ENCODE measurements at regions not wholly inside any gene's neighbourhood (a gene's known extent, or its start where the extent isn't known, plus 50 kb on each side); places are given as distances from the start of the nearest gene placed in this dataset.

DNA sequence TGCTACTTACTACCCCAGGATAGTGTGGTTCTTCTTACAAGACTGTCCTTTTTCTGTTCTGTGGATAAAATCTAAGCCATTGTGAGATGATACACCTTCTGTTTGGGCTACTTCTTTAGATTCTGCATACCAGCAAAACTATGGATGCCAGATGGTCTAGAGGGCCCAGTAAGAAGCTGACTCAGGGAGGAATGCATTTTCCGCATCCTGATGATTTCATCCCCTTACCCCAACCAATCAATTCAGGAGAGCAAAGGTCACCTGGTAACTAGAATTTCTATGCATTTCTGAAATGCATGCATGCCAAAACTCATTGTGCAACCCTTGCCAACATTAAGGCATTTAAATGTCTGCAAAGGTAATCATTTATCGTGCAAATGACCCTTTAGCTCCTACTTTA lies 285.7 kb upstream of the ZP4 start:
- DNase-seq = no peak

DNA sequence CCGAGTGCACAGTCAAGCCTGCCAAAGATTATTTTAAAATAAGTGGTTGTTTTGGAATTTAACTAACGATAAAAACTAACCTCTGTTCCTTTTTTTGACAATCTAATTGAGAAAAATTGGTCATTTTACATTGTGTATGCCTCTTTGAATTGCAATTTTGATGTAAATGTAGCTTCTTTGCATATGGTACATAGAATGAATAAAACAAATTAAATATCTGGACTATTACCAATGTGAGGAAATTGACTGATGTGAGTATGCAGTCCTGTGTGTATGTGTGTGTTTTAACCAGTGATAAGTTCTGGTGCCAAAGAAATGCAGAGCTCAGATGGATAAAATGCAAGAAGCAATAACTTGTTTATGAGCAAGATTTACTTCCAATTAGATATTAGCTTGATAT lies 281.3 kb upstream of the ZP4 start:
- DNase-seq = no peak

DNA sequence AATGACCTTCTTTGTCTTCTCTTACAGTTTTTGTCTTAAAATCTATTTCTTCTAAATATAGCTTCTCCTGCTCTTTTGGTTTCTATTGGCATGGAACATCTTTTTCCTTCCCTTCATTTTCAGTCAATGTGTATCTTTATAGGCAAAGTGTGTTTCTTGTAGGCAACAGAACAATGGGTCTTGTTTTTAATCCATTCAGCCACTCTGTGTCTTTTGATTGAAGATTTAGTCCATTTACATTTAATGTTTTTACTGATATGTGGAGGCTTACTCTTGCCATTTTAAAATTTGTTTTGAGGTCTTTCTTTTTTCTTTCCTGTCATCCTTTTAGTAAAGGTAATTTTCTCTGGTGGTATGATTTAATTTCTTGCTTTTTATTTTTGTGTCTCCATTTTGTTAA lies 271.2 kb upstream of the ZP4 start:
- no peak for DNase-seq

DNA sequence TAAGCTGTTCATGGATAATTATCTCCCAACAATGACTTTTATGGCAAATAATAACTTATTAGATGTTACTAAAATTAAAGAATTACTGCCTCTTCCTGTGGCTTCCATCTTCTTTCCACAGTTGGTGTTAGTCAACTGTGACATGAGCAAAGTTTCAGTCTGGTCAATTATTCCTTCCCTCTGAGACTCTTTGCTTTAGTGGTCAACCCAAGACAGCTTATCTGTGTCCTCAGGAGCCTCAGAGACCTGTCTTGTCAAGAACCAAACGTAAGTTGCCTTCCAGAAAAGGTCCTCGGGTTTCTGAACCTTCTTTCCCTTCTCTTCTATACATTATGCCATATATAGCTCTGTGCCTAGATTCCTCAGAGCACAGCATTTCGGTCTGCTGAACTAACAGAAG lies 263.2 kb upstream of the ZP4 start:
- DNase-seq = no peak

DNA sequence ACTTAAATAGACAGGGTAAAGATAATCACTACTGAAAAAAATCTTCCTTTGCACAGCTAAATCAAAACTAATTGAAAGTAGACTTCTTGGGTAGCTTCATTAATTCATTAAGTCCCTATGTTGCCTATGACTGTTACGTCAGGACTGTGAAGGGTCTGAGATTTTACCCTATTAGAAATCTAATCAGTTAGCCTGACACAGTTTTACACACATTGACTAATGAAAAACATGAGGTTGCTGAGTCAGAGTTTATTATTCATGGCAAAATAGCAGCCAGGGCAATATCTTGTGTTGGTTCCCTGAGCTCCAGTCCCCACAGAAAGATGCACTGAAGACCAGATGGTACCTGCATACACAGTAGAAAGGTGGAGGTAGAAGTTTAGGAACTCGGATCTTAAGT lies 262.5 kb upstream of the ZP4 start:
- no peak for DNase-seq

DNA sequence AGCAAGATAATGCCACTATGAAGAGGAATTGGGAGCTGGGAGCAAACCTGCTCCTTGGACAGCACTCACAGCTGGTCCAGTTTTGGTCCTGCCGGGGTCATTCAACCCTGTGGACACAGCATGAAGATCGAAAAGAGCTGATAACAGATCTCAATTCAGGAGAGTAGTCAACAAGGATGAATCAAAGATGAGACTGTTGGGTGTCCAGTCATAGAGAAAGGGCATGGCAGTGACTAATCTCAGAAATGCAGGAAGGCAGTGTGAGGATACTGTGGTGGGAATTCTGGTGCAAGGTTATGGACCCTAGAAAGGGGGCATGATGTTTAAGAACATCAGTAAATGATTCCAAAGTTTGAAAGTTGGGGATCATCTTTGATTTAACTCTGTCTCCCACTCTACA lies 261.4 kb upstream of the ZP4 start:
- no peak for DNase-seq

DNA sequence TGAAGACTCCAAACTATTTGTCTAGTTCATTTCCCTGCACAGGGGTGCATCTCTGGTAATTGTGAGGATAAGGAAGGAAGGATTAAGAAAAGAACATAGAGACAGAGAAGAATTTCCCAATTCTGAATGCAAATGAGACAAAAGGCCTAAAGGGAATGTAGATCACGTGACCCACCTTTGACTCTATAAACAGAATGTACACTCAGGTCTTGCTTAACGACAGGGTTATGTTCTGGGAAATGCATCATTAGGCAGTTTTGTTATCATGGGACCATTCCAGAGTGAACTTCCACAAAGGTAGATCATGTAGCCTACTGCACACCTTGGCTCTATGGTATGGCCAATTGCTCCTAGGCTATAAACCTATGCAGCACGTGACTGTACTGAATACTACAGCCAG lies 252.3 kb upstream of the ZP4 start:
- no peak for DNase-seq

DNA sequence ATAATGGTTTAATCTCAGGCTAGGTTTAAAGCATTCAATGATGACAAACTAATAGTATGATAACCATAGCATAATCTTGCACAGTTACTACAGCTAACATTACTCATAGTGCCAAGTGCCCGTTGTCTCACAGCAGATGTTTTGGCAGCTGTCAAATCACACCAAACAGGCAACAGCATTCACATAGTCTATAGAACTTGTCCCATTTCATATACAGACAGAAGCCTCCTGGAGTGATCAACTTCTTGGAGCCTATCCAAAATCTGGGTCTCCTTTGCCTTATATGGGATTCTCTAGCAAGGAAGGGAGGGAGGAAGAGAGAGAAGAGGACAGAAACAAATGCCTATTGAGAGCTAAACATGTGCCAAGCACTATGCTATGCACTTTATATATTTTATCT lies 250.6 kb upstream of the ZP4 start:
- DNase-seq = peak; percentile 60

DNA sequence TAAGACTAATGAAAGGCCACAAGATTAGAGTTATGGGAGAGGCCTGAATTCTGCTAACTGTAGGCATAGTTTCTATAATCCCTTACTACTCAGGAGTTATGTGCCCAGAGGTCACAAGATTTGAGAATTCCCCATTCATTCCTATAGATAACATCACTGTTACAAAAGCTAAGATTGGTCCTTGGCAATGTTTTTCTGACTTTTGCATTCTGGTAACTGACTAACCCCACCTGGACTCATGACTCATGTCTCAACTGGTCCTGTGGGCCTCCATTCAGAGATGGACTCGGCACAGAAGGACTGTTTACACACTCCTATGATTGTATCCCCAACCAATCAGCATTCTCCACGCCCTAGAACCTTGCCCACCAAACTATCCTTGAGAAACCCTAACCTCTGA lies 249.0 kb upstream of the ZP4 start:
- no peak for DNase-seq

DNA sequence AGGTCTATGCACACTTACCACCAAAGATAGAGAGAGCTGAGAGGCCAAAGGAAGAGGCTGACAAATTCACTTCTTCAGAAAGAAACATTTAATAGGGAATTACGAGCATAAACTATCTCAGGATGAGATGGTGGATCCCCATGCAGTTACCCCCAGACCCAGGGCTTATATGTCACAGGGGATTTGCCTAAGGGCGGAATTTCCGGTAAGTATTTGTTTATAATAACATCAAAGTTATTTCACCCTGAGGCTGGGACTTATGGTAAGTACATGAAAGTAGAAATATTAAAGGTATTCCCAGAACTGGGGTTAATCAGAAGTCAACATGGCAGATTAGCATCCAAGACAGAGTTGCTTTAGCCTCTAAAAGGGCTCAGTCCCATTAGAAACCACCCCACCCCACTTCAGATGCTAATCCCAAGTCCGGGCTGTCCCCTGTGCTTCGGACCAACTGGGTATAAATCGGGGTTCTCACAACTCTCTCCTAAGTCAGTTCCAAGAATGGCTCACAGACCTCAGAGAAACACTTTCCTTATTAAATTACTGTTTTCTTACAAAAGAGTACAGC lies 247.4 kb upstream of the ZP4 start:
- no peak for DNase-seq

DNA sequence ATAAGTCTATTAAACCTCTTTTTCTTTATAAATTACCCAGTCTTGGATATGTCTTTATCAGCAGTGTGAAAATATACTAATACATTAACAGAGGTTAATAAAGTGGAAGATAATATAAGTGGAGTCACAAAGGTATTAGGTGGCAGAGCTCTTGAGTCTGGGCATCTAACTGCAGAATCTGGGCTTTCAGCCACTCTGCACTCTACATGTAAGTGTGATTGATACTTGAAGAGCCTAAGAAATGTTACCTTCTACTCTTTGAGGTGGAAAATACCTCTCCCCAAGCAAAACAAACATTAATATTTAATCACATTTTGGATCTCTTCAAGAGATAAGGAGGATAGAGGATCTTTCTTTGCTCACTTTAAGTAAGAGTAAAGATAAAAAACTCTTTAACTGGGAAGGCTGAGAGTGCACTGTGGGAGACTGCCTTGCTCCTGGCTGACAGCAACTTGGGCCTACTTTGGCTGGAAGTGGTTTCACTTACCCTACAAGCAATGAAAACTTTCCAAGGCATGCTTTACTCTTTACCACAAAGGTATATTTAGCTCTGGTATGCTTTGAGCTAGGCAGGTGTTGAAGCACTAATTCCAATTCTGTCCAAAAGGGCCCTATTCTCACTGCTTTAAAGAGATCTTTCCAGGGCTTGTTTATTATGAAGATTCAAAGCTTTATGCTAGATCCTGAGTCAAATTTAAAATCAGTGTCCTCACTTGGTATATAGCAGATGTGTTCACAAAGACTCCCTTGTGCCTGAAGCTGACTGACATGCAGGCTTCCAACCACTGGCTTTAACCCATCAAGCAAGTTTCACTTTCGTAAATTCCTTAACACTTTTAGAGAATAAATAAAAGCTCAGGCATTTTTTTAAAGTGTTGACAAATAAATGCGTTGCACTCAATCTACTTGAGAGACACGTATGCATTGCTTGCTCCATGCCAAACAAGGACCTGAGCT lies 245.3 kb upstream of the ZP4 start:
- DNase-seq = peak; percentile 10

DNA sequence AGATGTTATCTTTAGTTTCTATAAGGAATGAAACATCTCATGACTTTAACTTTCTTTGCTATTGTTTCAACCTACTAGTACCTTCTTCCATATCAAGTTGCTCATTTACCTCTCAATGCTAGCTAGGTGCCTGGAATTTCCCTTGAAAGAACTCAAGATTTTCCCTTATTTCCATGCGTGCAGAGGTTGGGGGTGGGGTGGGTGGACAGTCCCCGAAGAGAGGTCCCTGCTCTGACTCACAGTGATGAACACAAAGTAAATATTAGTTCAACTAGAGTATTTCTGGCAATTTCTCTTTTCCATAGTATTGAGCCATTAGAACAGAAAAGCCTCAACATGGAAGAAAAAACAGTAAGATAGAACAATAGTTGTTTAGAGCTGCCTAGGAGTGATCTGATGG lies 239.0 kb upstream of the ZP4 start:
- DNase-seq = no peak

DNA sequence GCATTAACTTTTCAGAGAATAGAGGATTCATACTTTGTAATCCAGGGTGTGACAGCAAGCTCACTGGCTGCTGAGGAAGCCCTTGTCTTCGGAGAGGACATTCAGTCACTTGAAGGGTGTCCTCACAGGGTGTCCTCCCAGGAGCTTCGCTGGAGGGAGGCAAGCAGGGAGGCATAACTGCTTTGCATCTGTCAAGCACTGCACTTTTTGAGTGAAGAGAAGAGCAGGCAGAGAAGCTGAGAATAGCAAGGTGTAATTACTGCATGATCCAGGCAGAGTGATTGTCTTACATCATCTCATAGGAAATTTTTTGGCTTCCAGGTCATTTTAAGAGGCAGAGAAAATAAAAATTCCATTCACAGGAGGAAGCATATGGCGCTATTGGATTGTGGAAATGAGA lies 232.5 kb upstream of the ZP4 start:
- no peak for DNase-seq

DNA sequence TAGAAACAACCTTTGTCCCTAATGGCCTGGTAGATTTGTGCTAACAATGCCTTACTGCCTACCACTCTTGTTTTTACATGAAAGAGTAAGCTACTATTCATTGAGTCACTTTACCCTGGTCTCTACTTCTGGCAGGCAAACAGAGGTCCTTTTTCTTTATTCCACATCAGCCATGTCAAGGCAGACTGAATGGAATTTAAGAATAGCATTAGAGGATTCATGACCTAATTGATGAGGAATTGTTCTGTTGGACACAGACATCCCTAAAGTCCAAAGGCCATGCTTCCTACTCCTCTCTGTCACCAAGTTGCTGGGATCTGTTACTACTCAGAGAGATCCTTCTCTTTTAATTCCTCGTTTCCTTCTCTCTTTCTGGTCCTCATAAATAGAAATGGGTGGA lies 229.1 kb upstream of the ZP4 start:
- DNase-seq = no peak

DNA sequence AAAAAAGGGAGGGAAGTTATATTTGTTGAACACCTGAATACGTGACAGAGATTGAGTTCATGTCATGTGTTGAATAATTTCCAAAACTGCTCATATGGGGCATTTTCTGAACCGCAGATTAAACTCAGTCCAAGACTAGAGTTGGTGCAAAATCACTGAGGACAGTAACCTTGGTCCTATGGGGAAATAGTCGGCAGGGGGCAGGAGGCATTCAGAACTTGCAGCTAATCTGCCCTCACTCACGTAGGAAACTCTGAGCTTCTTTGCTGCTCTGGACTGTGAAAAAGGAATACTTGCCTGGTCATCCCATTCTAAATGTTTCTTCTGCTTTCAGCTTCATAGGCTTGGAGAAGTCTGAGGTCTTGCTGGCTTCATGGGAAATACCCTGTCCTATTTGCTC lies 228.3 kb upstream of the ZP4 start:
- DNase-seq = no peak

DNA sequence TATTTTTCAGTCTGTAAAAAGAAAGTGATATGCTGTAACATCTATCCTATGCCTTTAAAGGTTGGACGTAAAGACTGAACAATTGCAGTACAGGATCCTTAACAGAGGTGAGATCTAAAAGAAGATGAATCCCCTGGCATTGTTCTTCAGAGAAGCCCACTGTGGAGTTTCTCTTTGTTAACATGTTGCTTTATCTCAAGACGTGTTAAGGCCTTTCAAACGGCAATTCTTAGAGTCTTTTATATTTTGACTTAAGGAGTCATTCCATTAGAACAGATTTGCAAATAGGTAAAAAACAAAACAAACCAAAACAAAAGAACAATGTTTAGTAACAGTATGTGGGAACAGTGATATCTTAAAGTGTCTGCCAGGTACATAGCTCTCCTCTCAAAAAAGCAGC lies 225.1 kb upstream of the ZP4 start:
- no peak for DNase-seq

DNA sequence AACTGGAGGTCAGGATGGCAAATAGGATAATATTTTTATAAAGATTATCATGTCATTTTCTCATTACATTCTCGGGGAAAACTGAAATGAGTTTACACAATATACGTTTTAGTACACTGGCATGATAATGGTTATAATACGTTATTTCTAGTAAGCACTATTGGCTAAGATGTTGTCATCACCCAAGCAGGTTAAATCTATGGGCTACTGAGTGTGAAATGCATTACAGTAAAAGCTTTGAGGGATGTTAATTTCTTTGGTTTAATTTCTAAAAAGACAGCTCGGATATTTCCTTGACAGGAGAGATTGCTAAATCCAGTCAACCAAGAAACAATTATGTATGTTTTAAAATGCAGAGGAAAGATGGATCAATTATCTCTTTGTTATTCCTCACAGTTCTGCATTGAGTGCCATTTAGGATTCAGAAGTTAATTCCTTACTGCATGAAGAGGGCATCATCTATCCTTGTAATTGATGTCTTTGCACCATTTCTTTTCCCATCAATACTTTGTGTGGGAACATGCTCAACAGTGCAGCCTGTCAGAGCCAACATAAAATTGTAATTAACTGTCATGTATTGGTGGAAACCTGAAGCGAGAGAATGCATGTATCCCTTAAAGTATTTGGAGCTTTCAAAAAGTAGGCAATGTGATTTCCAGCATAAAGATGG lies 222.4 kb upstream of the ZP4 start:
- no peak for DNase-seq

DNA sequence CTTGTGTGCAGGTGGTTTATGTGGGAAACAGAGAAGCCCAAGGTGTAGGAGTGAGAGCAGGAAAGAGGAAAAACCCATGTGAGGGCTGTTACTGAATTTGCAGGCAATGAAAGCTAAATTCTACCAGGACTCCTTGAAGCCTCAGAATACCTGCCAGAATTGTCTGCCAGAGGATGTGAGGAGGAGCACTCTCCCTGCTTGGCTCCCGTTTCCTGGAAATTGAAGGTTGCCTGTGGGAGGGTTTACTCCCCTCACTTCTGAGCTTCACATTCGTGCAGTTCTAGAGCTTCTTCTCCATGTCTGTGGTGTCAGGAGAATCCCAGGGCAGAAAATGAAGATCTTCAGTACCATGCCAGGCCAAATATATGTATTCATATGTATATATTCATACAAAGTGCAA lies 220.8 kb upstream of the ZP4 start:
- DNase-seq = no peak

DNA sequence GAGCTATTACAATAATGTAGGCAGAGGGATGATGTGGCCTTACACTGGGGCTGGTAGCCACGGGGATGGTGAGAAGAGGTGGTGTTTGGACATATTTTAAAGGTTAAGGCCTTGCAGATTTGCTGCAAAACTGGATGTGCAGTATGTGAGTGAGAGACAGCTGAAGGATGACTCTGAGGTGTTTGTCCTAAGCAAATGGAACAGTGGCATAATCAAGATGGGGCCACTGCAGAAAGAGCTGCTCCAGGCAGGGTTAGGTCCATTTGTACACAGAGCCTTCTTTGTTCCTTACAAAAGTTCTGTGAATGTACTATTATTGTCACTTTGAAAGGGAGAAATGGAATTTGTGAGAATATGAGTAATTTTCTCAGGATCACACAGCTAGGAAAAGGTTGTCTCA lies 220.4 kb upstream of the ZP4 start:
- no peak for DNase-seq

DNA sequence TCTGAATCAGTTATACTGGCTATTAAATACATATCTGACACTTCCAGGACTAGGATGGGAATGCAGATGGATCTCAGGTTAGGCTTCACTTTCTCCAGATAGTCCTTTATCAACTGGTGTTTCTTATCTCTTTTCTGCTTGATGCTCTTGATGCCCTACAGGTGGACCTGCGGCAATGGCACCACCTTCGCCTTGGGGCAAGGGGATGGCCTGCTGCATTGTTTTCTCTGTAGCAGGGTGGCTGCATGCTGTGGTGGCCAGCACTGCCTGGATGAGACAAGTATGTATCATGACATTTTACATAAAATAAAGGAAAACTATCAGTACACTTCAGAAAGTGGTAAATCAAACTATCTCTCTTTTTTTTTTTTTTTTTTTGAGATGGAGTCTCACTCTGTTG lies 217.7 kb upstream of the ZP4 start:
- DNase-seq = no peak

DNA sequence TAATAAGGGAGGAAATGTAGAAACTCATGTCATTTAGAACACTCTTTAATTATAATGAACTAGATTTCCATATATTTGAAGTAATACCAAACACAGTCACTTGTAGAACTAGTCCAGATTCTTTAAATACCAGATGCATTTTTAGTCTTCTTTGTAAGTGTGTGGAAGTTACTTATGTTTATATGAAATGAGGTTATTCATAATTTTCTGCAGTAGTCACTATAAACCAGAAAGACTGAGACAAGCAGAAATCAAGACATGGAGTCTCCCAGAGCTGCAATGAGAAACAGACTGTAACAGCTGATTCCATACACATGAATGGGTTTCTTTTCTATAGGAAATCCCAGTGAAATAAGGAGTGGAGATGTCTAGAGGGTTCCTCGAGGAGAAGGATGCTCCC lies 216.6 kb upstream of the ZP4 start:
- no peak for DNase-seq

DNA sequence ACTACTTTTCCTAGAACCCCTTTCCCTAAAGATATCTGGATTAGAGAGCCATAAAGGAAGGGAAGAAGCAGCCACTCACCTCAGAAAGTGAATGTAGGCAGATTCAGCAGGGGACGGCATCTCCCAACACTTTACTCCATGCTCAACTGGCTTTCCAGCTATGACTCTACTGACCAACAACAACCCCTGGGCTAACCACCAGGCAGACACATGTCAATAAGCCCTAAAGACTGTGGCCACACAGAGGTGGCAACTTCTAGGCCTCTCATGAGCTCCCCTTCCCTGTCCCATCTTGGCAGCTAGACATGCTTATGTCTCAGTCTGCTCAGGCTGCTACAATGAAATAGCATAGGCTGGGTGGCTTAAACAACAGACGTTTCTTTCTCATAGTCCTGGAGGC lies 214.0 kb upstream of the ZP4 start:
- DNase-seq = no peak

DNA sequence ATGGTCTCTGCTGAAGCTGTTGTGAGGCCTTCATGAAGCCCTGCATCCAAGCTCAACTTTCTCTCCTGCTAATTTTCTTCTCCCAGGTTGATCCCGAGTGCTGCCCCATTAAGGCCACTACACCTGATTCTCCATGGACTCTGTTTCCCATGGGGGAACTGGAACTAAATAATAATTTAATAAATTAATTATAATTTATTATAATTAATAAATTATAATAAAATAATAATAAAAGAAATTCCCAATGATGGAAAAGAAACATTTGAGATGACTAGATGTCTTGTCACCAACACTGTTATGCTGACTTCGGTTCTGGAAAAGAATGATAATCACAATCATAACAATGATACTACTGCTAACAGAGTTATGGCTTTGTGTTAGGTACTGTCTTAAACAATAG lies 211.2 kb upstream of the ZP4 start:
- no peak for DNase-seq

DNA sequence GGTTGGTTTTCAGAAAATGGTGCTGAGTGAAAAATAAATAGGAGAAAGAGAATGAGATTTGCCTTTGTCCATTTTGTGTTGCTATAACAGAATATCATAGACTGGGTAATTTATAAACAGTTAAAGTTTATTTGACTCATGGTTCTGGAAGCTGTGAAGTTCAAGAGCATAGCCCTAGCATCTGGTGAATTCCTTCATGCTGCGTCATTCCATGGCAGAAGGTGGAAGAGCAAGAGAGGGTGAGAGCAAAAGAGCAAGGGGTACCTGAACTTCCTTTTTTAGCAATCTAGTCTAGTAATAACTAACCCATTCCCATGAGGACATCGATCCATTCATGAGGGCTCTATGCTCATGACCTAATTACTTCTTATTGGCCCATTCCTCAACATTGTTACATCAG lies 209.1 kb upstream of the ZP4 start:
- no peak for DNase-seq
